Stimulated activated CD8-positive, alpha-beta memory T cell treated with anti-CD3 and anti-CD28 coated beads, Interleukin-4, amount 100 ng/mL, for 48 hours (primary cell): ENCODE measurements at regions not wholly inside any gene's neighbourhood (a gene's known extent, or its start where the extent isn't known, plus 50 kb on each side); places are given as distances from the start of the nearest gene placed in this dataset.
"Not testable (repeated sequence)": the region's sequence is repeated elsewhere in the genome, so short reads cannot be mapped to it uniquely, and the experiment has no call there.

ENCODE experiments used
- DNase-seq: peaks from one replicate; pipeline ENCODE4 v3.0.0-alpha.2; 2020

DNA sequence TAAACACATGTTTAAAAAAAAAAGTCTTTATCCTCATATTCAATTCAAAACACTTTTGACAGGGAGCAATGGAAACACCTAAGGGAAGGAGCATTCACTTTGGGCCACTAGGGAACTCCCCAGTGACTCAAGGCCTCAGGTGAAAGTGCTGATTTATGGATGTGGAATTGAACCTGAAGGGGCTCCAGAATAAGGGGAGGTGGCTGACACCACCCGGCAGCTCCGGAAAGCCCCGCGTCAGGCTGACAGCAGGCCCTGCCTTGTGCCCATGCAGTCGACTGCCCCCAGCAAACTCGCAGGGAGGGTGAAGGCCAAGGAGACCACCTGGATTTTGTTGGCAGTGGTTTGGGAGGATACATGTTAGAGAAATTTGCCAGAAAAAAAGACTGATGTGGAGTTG, 275.3 kb upstream of the NCKAP5 start:
- no peak for DNase-seq

DNA sequence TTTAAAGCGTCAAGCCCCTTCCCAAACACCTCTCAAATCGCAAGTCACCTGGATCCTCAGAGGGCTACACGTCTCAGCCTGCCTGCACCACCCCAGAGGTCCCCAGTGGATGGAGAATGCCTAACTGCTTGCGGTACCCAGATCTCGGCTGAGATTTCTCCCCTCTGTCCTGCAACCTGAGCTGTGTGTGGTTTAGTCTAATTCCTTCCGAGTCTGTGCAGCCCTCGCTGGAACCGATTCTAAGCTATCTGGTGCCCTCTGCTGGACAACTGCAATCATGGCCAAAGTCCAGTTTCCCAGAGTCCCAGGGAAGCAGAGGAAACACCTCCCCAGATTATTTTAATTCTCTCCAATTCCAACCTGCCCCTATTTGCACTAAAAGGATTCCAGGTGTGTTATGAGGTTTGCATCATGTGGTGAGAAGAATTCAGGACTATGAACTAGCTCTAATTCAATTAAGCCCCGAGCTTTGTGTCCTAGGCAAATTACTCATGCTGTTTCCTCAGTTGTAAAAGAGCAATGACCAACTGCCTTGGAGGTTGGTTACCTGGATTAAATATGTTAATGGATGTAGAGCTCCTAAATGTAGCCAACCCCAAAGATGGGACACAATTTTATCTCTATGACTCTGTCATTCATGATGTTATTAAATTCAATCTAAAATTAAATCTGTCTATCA, 276.1 kb upstream of the NCKAP5 start:
- peak; percentile 69 for DNase-seq

DNA sequence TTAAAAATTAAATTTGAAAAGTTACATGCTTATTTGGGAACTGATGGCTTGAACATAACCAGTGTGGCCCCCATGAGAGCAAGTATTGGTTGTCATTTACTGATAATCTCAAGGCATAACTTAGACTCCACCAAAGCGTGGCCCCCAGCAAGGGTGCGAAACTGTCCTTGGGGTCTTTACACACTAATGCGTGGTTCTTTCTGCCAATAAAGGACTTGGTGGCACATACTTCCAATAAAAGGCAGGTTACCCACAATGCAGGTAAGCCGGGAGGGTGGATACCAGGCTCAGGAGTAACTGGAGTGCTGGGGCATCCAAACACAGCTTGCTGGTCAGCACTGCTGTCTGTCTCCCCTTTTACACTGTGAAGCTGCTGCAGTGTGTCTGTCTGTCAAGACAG, 278.2 kb upstream of the NCKAP5 start:
- no peak for DNase-seq

DNA sequence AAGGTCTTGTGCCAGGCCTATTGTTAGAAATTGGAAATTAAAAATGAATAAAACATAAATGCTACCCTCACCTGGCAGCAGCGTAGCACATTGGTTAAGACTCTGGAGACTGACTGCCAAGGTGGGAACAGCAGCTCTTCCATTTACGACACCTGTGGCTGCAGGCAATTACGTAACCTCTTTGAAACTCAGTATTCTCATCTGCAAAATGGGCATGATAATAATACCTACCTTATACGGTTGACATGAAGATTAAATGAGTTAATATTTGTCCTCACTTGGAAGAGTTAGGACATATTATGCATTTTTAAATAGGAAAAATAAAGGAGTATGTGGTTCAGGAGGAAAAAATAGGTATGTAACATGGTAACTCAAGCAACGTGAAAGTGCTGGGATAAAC, 279.3 kb upstream of the NCKAP5 start:
- no peak for DNase-seq

DNA sequence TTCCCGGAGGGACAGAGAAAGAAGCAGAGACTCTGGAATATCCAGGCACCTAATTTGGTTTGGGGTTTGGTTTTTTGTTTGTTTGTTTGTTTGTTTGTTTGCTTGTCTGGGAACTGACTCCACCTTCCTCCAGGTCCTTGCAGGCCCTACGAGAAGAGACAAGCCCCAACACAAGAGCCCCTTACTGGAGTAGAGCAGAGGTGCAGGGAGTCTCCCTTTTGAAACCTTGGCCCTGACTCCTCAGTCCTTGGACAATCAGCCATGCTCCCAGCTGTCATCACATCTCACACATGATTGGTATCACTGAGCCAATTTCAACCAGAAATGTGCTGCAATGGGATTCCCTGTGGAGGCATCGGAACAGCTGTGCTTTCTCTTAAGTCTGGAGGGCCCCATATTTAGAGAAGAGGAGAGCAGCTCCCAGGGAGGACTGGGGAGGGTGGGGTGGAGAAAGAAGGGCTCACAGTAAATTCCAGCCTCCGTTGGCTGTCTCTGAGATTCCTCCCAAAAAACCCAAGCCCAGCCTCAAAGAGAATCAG, 279.9 kb upstream of the NCKAP5 start:
- DNase-seq = no peak

DNA sequence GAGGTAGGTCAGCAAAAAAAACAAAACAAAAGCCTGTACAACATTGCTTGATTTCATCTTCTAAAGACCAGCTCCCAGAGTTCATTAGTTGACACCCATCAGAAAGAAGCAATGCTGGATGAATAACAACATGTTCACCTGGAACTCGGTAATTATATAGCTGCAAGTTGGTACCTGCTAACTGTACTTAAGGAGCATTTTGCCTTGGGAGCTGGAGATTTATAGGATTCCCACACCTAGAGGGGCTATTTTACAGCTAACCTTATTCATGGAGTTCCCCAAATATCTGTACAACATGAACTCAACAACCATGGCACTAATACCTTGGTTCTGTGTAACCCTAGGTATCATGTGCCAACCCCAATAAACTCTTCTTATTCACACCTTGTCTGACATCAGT, 281.1 kb upstream of the NCKAP5 start:
- DNase-seq = no peak

DNA sequence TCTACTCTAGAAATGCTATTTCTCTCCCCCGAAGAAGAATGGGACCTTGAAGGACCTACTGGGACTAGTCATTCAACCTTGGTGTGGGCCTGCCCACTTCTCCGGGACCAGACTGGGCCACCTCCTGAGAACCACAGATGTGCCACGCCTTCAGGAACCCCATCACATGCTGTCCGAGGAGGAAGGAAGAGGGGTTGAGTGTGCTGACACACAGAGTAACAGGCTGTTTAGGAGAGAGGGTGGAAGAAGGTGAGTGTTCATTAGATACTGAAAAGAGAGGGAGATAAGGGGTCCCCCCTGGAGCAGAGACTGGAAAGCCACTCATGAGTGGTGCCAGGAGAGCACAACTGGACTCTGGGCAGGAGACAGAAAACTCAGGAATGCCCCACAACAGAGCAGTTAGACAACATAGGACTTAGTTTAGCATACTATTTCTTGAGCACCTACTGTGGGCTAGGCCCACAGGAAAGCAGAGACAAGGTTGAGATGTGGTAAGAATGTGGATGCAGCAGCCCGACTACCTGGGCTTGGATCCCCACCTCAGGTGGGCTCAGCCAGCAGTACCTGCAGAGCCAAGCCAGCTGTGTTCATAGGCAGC, 286.4 kb upstream of the NCKAP5 start:
- DNase-seq = no peak

DNA sequence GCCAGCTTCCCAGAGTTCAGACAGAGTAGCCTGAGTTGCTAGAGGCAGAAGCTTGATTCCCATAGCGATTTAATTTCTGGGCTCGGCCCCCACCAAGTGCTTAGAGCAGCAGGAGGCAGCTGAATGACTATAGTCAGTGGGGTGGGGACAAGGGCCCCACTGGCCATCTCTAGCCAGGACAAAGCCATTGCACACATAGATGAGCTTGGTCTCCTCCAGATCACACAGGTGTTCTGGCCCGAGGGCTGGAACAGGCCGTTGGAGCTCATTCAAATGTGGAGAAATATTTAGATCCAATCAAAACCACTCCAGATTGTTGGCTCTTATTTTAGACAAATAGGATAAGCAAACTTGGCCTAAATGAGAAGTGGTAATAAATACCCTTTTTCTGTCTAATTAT, 287.3 kb upstream of the NCKAP5 start:
- no peak for DNase-seq

DNA sequence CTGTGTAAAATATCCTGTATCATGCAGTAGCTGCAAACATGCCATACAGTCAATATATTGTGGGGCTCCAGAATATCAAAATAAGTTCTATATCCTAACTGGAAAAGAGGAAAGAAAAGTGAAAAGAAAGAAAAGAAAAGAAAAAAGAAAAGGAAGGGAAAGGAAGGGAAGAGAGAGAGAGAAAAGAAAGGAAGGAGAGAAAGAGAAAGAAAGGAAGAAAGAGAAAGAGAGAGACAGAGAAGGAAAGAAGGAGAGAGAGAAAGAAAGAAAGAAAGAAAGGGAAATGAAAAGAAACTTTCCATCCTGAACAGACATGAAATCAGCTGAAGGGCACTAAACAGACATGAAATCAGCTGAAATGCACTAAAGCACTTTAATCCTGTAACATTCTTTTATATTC, 288.4 kb upstream of the NCKAP5 start:
- DNase-seq = no peak

DNA sequence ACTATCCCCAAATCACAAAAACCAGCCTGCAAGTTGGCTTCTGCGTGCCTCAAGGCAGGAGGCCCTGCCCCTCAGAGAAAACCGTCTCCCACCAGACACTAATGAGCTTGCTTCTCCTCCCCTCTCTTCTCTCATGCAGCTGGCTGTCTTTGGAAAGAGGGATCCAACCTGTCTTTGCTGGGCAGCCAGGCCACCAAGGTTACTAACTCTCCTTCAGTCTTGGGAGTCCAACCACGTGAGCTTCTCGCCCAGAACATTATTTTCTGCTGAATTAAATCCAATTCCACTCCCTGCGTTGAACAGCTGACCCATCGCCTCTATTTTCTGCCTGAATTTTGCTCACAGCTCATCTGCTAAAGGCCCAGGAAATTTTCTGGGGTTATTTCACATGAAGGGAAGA, 291.3 kb upstream of the NCKAP5 start:
- no peak for DNase-seq

DNA sequence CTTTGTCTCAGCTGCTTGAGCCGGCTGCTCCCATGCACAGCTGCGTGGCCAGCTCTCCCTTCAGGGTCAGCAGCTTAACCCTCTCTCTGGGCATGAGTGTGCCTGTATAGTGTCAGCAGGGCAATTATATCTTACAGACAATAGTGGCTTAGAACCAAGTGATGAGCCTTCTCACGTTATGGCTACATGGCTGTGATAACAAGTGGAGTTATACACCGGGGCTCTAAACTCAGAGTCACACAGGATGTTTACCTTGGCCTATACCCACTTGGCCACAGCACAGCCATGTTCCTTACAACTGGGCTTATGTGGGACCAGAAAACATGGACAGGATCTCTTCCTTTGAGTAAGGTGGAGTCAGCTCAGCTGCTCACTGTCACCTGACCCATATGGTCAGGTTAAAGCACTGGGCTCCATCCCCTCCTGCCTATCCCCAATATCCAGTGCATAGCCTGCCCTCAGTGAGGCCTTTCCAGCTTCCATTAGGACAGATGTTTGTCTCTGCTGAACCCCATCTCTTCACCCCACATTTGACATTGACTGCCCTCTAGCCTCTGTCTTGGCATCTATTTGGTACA, 294.2 kb upstream of the NCKAP5 start:
- DNase-seq = no peak

DNA sequence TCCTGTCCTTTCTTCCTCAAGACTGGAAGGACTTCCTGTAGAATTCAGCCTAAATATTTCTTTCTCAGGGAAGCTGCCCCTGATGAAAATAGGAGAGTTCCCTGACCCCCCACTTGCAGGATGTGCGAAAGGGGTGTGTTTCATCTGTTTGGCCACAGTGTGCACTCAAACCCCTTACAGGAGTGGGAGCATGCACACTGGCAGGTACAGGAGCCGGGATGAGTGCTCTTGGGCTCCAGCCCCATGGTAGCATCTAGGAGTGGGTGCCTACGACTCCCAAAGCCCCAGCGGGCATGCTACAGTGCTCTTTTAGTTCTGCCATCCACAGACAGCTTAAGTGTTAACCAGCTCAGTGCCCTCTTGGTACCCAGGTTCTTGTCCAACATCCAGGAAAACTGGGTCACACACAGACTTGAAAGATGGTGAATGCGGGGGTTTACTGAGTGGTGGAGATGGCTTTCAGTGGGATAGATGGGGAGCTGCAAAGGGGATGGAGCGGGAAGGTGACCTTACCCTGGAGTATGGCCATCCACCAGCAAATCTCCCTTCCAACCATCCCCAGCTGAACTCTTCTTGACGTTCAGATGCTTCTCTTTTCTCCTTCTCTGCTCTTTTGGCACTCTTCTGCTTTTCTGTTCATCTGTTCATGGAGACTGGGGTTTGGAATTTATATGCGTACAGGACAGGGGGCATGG, 295.0 kb upstream of the NCKAP5 start:
- DNase-seq = no peak

DNA sequence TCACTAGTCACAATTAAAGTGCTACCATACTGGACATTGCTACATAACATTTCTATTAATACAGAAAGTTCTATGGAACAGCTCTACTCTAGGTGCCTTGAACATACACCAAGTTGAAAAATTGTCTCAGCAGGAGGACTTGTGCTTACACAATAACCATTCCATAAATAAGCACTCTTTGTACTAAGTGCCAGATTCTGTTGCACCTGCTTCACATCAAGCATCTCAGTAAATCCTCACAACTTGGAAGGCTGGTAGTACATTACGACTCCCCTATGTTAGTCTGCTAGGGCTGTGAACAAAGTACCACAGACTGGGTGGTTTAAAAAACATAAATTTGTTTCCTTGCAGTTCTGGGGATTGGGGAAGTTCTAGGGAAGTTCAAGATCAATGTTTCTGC, 296.9 kb upstream of the NCKAP5 start:
- no peak for DNase-seq

DNA sequence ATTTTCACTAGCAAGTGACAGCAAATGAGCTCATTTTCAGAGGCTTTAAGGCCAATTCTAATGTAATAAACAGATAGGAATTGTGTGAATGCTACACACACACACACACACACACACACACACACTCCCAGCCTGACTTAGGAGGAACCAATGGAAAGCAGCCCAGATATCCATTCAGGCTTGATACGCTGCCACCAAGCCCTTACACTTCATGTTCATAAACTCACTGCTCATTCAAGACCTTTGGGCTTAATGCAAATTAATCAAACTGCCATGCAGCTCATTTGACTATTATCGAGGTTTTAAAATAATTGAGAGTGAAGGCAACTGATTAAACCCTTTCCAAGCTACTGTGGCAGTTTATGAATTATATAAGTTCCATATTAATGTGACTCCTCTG, 298.9 kb upstream of the NCKAP5 start:
- DNase-seq = no peak

DNA sequence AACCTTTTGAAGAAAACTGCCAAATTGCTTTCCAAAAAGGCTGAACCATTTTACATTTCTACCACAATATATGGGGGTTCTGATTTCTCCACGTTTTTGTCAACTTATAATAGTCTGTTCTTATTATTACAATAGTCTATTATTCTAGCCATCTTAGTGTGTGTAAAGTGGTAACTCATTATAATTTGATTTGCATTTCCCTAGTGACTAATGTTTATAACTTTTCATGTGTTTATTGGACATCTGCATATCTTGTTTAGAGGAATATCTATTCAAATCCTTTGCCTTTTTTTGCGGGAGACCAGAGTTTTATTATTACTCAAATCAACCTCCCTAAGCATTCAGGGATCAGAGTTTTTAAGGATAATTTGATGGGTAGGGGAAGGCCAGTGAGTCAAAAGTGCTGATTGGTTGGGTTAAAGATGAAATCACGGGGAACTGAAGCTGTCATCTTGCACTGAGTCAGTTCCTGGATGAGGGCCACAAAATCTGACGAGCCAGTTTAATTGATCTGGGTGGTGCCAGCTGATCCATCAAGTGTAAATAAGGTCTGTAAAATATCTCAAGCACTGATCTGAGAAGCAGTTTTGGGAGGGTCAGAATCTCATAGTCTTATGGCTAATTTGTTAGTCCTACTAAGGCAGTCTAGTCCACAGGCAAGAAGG, 303.4 kb upstream of the NCKAP5 start:
- DNase-seq = no peak

DNA sequence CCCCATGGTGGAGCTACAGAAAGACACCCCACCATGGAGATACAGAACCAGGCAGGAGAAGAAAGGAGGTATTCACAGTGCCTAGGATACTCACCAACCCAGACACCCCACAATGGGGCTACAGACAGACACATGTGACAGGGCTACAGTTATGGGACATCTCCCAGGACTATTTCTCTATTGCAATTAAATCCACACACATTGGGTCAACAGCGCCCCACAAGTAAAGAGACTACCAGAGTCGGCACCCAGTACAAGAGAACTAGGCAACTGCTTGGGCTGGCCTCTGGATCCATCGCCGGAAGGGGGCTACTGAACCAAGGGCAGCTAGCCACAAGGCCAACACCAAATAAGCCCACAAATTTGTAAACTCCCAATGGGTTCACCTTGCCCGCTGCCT, 310.1 kb upstream of the NCKAP5 start:
- DNase-seq = no peak

DNA sequence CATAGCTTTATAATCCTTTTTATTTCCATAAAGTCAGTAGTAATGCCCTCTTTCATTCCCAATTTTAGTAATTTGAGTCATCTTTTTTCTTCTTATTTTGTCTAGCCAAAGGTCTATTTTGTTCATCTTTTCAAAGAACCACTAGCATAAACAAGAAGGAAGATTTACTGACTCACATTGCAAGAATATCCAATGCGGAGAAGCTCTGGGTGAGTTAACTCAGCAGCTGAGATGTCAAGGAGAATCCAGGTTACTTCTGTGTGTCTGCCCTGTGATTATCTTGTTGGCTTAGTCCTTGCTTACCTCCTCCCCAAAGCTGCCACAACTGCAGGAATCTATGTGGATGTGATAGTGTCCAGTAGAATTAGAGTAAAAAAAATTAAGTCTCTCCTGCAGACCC, 311.4 kb upstream of the NCKAP5 start:
- no peak for DNase-seq

DNA sequence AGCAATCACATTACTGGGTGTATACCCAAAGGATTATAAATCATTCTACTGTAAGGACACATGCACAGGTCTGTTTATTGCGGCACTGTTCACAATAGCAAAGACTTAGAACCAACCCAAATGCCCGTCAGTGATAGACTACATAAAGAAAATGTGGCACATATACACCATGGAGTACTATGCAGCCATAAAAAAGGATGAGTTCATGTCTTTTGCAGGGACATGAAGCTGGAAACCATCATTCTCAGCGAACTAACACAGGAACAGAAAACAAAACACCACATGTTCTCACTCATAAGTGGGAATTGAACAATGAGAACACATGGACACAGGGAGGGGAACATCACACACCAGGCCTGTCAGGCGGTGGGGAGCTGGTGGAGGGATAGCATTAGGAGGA, 313.9 kb upstream of the NCKAP5 start:
- DNase-seq = not testable (repeated sequence)

DNA sequence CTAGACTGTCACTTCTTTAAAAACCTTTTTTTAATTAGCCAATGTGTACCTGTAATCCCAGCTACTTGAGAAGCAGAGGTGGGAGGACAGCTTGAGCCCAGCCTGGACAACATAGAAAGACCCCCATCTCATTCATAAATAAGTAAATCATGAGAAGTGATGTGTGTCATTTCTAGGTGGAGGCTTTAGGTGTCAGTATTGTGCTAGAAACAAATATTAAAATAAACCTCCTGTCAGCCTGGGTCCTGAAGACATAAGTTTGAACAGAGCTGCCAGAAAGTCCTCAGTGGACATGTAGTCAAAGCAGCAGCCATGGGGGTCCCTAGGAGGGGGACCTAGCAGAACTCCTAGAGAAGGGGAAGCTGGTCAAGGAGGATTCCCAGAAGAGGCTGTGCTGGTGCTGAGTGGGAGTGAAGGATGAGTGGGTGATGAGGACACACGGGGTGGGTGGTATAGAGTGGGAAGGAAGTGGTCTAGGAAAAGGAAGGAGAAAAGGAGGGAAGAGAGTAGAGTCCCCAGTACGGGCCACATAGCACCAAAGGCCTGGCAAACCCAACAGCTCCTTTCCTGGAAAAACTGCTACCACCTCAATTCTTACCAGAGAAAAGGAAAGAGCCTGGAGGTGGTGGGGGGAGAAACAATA, 316.6 kb upstream of the NCKAP5 start:
- no peak for DNase-seq

DNA sequence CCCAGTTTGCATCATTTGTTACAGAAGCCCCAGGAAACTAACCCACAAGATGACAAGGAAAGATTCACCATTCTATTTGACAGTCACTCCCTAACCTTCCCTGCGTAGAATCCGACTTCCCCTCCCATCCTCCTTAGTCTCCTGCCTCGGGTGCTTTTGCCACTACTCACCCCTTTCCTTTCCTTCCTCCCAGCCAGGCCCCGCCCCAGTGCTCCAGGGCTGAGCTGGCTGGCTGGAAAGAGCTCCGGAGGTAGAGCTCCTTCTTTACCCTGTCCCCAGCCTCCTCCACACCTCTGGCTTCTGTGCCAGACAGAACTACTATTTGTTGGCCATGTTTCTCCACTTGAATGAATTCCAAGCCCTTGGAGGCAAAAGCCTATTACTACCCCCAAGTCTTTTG, 317.6 kb upstream of the NCKAP5 start:
- DNase-seq = no peak

DNA sequence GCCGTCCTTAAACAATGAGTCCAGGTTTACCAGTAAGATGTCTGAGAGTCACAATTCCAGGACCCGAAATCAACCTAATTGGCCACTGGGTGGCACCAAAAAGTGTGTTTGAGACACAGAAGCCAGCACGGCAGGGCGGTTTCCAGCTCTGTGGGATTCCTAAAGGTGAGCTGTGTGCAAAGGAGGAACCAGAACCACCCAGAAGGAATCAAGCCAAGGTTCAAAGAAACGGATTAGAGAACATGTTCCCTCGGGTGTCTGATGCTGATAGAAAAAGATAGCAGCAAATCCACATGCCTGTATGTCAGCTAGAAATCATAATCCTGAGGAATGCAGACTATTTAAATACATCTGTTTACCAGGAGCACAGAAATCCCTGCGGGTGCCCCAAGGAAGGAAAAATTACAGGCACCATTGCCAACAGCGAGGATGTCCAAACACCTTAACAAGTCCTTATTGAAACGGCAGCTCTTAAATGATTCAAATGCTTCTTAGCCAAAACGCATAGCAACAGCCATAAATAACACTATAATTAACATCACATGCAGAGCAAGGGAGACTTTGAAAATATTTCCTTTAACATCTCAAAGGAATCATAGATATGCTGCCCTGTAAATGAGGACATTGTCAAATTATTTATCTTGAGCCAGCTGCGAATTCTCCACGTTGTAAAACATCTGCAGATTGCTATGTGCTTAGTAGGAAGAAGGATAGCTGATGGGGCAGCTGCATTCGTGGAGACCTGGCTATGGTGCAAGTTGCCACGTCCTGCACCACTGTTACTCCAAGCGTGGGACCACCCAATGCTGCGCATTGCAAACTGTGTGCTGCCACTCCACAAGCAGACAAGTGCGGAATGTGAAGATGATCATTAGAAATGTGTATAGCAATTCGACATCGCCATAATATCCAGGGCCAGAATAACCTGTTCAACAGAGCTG, 318.7 kb upstream of the NCKAP5 start:
- DNase-seq = peak; percentile 58

DNA sequence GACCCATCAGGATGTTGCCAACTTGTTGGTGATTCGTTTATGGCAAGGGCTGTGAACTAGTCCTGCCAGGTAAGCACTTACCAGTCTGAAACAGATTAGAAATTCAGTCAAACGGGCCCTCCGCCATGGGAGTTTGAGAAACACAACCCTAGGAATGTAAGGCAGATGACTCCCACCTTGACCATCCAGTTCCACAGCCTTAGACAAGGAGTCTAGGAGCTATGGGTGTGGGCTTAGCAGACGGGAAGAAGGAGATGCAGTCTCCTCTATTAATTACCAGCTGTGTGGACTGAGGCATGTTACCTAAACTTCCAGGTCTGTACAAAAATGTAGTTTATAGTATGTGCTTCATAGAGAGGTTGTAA, 319.4 kb upstream of the NCKAP5 start:
- DNase-seq = no peak
